Caco-2 (cell line): ENCODE measurements at regions not wholly inside any gene's neighbourhood (a gene's known extent, or its start where the extent isn't known, plus 50 kb on each side); places are given as distances from the start of the nearest gene placed in this dataset.

Experiments used
- BruUV-seq: library from RNA; stranded (reverse); fragments of 400-500 nt; replicated peaks from 2 replicates; lab custom pipeline; 2021; lab: Mats Ljungman, UMichigan
- CTCF ChIA-PET: fragments of 300-600 bp; sonication (Branson Sonifier 250); formaldehyde crosslinking; loops from one replicate; lab custom pipeline; 2022; ENCODE audit warnings: antibody characterized with exemption; lab: Charles Lee
- POLR2A ChIA-PET: fragments of 300-600 bp; sonication (Branson Sonifier 250); formaldehyde crosslinking; loops from one replicate; lab custom pipeline; 2022; ENCODE audit warnings: antibody characterized with exemption; lab: Charles Lee
- DNase-seq, 2 experiments: peaks; one replicate each; pipeline versions ENCODE4 v3.0.0 to v3.0.0-alpha.2; 2020 to 2022
- H3K27me3 ChIP-seq: replicated peaks from 2 replicates; pipeline ENCODE4 v1.6.0; 2011; ENCODE audit warnings: low read length; ENCODE audit not compliant: control insufficient read depth, insufficient read depth
- H3K36me3 ChIP-seq: 2 replicates; pipeline ENCODE4 v1.5.1; 2011; ENCODE audit warnings: low read length; ENCODE audit not compliant: control insufficient read depth, insufficient read depth
- H3K4me1 ChIP-seq: fragments of 250-450 bp; sonication (Bioruptor Pico); 2 replicates; pipeline ENCODE4 v1.5.1; 2020; ENCODE audit warnings: mild to moderate bottlenecking
- H3K4me3 ChIP-seq: 2 replicates; pipeline ENCODE4 v1.5.1; 2011; ENCODE audit warnings: low read depth, mild to moderate bottlenecking, control low read depth, low read length
- H3K9me3 ChIP-seq: fragments of 250-450 bp; sonication (Bioruptor Pico); 2 replicates; pipeline ENCODE4 v1.5.1; 2020; ENCODE audit warnings: mild to moderate bottlenecking, moderate library complexity
- H3K27ac Mint-ChIP-seq: one replicate; pipeline ENCODE4 v1.8.0; 2022; ENCODE audit warnings: mixed read lengths; ENCODE audit not compliant: unreplicated experiment
- H3K27me3 Mint-ChIP-seq: one replicate; pipeline ENCODE4 v1.8.0; 2022; ENCODE audit warnings: mixed read lengths; ENCODE audit not compliant: insufficient read depth, unreplicated experiment
- H3K36me3 Mint-ChIP-seq: one replicate; pipeline ENCODE4 v1.8.0; 2022; ENCODE audit warnings: mild to moderate bottlenecking, mixed read lengths; ENCODE audit not compliant: insufficient read depth, unreplicated experiment
- H3K4me1 Mint-ChIP-seq: one replicate; pipeline ENCODE4 v1.8.0; 2022; ENCODE audit warnings: low read depth, mixed read lengths; ENCODE audit not compliant: unreplicated experiment
- H3K4me3 Mint-ChIP-seq: one replicate; pipeline ENCODE4 v1.8.0; 2022; ENCODE audit warnings: mild to moderate bottlenecking, moderate library complexity, mixed read lengths; ENCODE audit not compliant: unreplicated experiment
- H3K9me3 Mint-ChIP-seq: one replicate; pipeline ENCODE4 v1.8.0; 2022; ENCODE audit warnings: mixed read lengths; ENCODE audit not compliant: unreplicated experiment
- intact Hi-C: fragments of 100-400 bp; cut with micrococcal nuclease; formaldehyde crosslinking; loops from one replicate; pipeline ENCODE4 v1.10.0; 2022; ENCODE audit not compliant: unreplicated experiment
- TF ChIP-seq, protein P1 (sequence below), 2 experiments: fragments of 200-600 bp in 1 of 2; IDR thresholded peaks; 1 replicate in 1 of 2; 2 replicates in 1 of 2; pipeline versions ENCODE4 v1.5.1 to v1.8.0; 2011 to 2022; ENCODE audit warnings: antibody characterized with exemption in 1 of 2, control low read depth in 1 of 2, inconsistent platforms in 1 of 2, low read depth in 1 of 2, low read length in 1 of 2, mild to moderate bottlenecking in 1 of 2, moderate library complexity in 1 of 2; ENCODE audit not compliant: insufficient read depth in 1 of 2, severe bottlenecking in 1 of 2, unreplicated experiment in 1 of 2

DNA sequence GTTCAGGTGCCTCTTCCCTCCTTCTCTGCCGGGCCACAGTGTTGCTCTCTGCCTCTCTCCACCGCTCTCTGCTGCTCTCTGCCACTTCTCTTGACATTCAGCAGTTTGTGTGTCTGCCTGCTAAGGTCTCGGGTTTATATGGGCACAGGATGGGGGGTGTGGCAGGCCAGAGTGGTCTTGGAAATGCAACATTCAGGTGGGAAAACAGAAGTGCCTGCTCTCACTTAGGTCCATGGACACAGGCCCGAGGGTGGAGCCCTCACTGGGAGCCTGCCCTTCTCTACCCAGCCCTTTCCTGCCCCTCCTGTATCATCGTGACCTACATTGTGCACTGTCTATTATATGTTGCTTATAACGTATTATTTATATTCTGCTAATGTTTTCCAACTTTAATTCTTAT lies 120.8 kb upstream of the TMEM18 start:
- TF ChIP-seq, protein P1, sequence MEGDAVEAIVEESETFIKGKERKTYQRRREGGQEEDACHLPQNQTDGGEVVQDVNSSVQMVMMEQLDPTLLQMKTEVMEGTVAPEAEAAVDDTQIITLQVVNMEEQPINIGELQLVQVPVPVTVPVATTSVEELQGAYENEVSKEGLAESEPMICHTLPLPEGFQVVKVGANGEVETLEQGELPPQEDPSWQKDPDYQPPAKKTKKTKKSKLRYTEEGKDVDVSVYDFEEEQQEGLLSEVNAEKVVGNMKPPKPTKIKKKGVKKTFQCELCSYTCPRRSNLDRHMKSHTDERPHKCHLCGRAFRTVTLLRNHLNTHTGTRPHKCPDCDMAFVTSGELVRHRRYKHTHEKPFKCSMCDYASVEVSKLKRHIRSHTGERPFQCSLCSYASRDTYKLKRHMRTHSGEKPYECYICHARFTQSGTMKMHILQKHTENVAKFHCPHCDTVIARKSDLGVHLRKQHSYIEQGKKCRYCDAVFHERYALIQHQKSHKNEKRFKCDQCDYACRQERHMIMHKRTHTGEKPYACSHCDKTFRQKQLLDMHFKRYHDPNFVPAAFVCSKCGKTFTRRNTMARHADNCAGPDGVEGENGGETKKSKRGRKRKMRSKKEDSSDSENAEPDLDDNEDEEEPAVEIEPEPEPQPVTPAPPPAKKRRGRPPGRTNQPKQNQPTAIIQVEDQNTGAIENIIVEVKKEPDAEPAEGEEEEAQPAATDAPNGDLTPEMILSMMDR (IDR thresholded peaks at IDR 0.05; ENCODE audit: insufficient read depth in 1 of 2, low read depth in 1 of 2, low read length in 1 of 2, severe bottlenecking in 1 of 2, unreplicated experiment in 1 of 2): no peak
- no peak for DNase-seq
- intact Hi-C loops: no loop called here
- ChIA-PET POLR2A (no interaction called here), CTCF (no interaction called here)
- Histone ChIP-seq H3K4me1 (peaks cover 7% of the 10 kb centered on the region; the same call in 1 of the 2 replicates), H3K27me3 (no peaks in the 10 kb centered on the region), H3K9me3 (0 out of 2 replicates have a peak, but pooled peaks cover 7% of the 10 kb centered on the region), H3K36me3 (no peaks in the 10 kb centered on the region), H3K4me3 (no peak overlapping the region)
- peaks cover 8% of the 10 kb centered on the region for H3K9me3 Mint-ChIP-seq
- H3K4me3 Mint-ChIP-seq: no peak overlapping the region
- H3K4me1 Mint-ChIP-seq: no peaks in the 10 kb centered on the region
- no peaks in the 10 kb centered on the region for H3K36me3 Mint-ChIP-seq
- no peak overlapping the region for H3K27ac Mint-ChIP-seq
- no peaks in the 10 kb centered on the region for H3K27me3 Mint-ChIP-seq
- no TSS peak for BruUV-seq

DNA sequence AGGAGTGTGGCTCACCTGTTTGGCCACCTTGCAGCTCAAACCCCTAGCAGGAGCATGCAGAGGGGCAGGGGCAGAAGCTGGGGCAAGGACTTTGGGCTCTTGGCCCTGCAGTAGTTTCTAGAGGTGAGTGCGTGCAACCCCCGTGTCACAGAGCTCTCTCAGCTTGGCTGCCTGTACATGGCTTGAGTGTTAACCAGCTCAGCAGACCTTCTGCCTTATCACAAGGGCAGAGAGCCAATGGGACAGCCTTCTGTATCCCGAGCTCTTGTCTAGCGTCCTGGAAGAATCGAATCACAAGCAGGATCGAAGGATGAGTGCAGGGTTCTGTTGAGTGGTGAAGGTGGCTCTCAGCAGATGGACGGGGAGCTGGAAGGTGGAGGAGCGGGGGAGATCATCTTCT lies 120.3 kb upstream of the TMEM18 start:
- H3K27me3 Mint-ChIP-seq: no peaks in the 10 kb centered on the region
- no peaks in the 10 kb centered on the region for H3K36me3 Mint-ChIP-seq
- ChIA-PET POLR2A (no interaction called here), CTCF (no interaction called here)
- intact Hi-C loops: no loop called here
- no peaks in the 10 kb centered on the region for H3K27me3 ChIP-seq
- 0 out of 2 replicates have a peak, but pooled peaks cover 7% of the 10 kb centered on the region for H3K9me3 ChIP-seq
- no peak overlapping the region for H3K4me3 Mint-ChIP-seq
- DNase-seq: no peak
- H3K4me1 ChIP-seq: peaks cover 7% of the 10 kb centered on the region; the same call in 1 of the 2 replicates
- no peak overlapping the region for H3K27ac Mint-ChIP-seq
- no peaks in the 10 kb centered on the region for H3K4me1 Mint-ChIP-seq
- no peaks in the 10 kb centered on the region for H3K36me3 ChIP-seq
- no TSS peak for BruUV-seq
- no peak overlapping the region for H3K4me3 ChIP-seq
- TF ChIP-seq, protein P1 (IDR thresholded peaks at IDR 0.05; ENCODE audit: insufficient read depth in 1 of 2, low read depth in 1 of 2, low read length in 1 of 2, severe bottlenecking in 1 of 2, unreplicated experiment in 1 of 2): no peak
- peaks cover 7% of the 10 kb centered on the region for H3K9me3 Mint-ChIP-seq

DNA sequence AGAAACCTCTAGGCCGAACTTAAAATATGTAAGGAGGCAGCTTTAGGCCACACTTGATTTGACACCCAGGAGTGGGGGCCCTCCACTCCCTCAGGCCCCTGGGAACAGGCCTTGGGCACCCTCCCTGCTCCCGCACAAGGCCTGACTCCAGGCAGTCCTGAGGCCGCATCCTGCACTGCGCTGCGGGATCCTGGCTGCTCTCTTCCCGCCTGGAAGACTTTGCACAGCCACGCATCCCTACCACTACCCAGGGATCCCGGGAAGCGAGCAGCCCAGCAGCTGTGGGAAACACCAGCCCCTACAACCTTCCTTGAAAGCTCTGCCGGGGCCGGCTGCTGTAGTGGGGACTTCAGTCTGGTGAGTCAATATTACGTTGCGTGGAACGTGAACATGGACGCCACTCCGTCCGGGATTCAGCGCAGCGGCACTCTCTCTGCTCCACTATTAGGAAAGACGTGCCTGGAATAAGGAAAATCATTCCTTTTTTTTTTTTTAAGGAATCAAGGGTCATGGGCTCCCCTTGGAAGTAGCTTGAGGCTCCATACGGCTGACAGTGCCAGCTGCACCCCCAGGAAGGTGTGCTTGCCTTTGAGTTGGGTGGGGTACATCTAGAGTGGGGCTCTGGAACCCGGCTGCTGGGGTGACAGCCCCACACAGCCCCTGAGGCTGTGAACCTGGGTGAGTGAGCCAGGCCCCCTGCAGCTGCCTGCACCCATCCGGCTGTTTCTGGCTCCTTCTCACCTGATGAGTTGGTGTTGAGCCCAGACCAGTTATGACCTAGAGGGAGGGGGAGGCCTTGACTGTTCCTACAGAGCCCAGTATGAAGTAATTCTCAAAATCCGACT lies 119.2 kb upstream of the TMEM18 start:
- no peak overlapping the region for H3K4me3 Mint-ChIP-seq
- Histone ChIP-seq H3K27me3 (no peaks in the 10 kb centered on the region), H3K4me1 (peaks cover 7% of the 10 kb centered on the region; the same call in 1 of the 2 replicates), H3K36me3 (no peaks in the 10 kb centered on the region), H3K4me3 (no peak overlapping the region), H3K9me3 (peaks cover 7% of the 10 kb centered on the region; the same call in 1 of the 2 replicates)
- no peaks in the 10 kb centered on the region for H3K36me3 Mint-ChIP-seq
- CTCF ChIA-PET: no interaction called here
- POLR2A ChIA-PET: no interaction called here
- TF ChIP-seq, protein P1 (IDR thresholded peaks at IDR 0.05; ENCODE audit: insufficient read depth in 1 of 2, low read depth in 1 of 2, low read length in 1 of 2, severe bottlenecking in 1 of 2, unreplicated experiment in 1 of 2): no peak
- no TSS peak for BruUV-seq
- H3K27ac Mint-ChIP-seq: no peak overlapping the region
- intact Hi-C loops: no loop called here
- H3K27me3 Mint-ChIP-seq: peaks cover 6% of the 10 kb centered on the region
- peaks cover 10% of the 10 kb centered on the region for H3K9me3 Mint-ChIP-seq
- H3K4me1 Mint-ChIP-seq: no peaks in the 10 kb centered on the region
- DNase-seq: no peak
